Endothelial cell (in vitro differentiated cells): ENCODE measurements at regions not wholly inside any gene's neighbourhood (a gene's known extent, or its start where the extent isn't known, plus 50 kb on each side); places are given as distances from the start of the nearest gene placed in this dataset.

Experiments used
- DNase-seq: peaks from one replicate; pipeline ENCODE4 v3.0.0; 2021; ENCODE audit warnings: low spot score
- H3K27ac Mint-ChIP-seq: one replicate; pipeline ENCODE4 v1.8.0; 2021; ENCODE audit warnings: mixed read lengths, inconsistent platforms; ENCODE audit not compliant: unreplicated experiment
- H3K27me3 Mint-ChIP-seq: one replicate; pipeline ENCODE4 v1.8.0; 2021; ENCODE audit warnings: mild to moderate bottlenecking, moderate library complexity, mixed read lengths, inconsistent platforms; ENCODE audit not compliant: unreplicated experiment
- H3K36me3 Mint-ChIP-seq: one replicate; pipeline ENCODE4 v1.8.0; 2021; ENCODE audit warnings: mild to moderate bottlenecking, low read depth, mixed read lengths, inconsistent platforms; ENCODE audit not compliant: unreplicated experiment
- H3K4me1 Mint-ChIP-seq: one replicate; pipeline ENCODE4 v1.8.0; 2021; ENCODE audit warnings: mild to moderate bottlenecking, mixed read lengths, inconsistent platforms; ENCODE audit not compliant: unreplicated experiment
- H3K4me3 Mint-ChIP-seq: one replicate; pipeline ENCODE4 v1.8.0; 2021; ENCODE audit warnings: mild to moderate bottlenecking, mixed read lengths, inconsistent platforms; ENCODE audit not compliant: unreplicated experiment
- H3K9me3 Mint-ChIP-seq: one replicate; pipeline ENCODE4 v1.8.0; 2021; ENCODE audit warnings: mixed read lengths, inconsistent platforms; ENCODE audit not compliant: unreplicated experiment
- CTCF ChIP-seq: fragments of 200-600 bp; sonication (generic); IDR thresholded peaks from one replicate; pipeline ENCODE4 v1.5.0; 2021; ENCODE audit warnings: antibody characterized with exemption; ENCODE audit not compliant: unreplicated experiment

- Mint-ChIP-seq H3K36me3 (no peaks in the 10 kb centered on the region), H3K4me3 (no peak overlapping the region), H3K27me3 (peaks cover 9% of the 10 kb centered on the region), H3K4me1 (peaks cover 10% of the 10 kb centered on the region), H3K9me3 (no peaks in the 10 kb centered on the region), H3K27ac (no peak overlapping the region)
- no peak for DNase-seq
- TF ChIP-seq CTCF: no peak
Measured at GRCh38 chr5:141780240-141780951, 97.8 kb downstream of the PCDH1 start.

DNA sequence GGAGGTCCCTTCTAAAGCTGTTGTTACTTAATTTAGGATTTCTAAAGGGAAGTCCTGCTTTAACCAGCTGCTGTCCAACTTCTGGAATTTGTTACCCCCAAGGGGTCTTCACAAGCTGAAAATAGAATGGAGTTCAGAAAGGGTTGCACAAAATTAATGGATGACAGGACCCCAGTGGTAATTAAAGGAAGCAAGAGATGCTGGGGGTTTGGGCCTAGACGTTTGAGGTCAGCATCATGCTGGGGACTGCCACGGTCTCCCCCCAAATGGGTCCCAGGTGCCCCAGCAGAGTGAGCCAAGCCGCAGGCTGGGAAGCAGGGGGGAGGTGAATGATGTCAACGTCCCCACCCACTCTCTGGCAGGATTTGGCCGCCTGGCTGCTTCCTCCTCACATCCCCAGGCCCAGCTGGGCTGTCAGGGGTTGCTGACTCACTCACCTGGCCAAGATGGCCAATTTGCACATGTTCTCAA is 97.5 kb upstream of the ARAP3 start:
- DNase-seq: no peak
- peaks cover 10% of the 10 kb centered on the region for H3K4me1 Mint-ChIP-seq

DNA sequence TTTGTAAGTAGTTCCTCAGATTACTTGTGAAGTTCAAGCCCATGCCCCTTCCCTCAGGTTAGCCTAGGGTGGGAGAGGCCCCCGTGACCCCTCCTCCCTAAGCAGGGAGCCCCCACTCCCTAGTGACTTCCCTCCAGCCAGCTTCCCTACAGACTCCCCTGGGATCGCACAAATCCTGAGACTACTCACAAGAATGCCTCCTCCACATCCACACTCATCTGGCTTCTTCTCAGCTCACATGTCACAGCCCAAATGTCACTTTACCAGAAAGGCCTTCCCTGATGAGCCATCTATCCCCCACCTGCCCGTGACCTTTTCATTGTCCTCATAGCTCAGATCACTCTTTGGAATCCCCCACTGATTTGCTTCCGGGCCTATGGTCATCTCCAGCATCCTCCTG is 96.7 kb upstream of the ARAP3 start:
- Mint-ChIP-seq H3K4me1 (peaks cover 6% of the 10 kb centered on the region), H3K4me3 (no peak overlapping the region), H3K9me3 (no peaks in the 10 kb centered on the region), H3K36me3 (no peaks in the 10 kb centered on the region), H3K27me3 (peaks cover 9% of the 10 kb centered on the region), H3K27ac (no peak overlapping the region)
- DNase-seq: no peak
- TF ChIP-seq CTCF: no peak

More for the DNA sequence above, 97.5 kb upstream of the ARAP3 start:
- Mint-ChIP-seq H3K36me3 (no peaks in the 10 kb centered on the region), H3K4me3 (no peak overlapping the region), H3K27ac (no peak overlapping the region), H3K9me3 (no peaks in the 10 kb centered on the region), H3K27me3 (peaks cover 11% of the 10 kb centered on the region)
- no peak for TF ChIP-seq CTCF

DNA sequence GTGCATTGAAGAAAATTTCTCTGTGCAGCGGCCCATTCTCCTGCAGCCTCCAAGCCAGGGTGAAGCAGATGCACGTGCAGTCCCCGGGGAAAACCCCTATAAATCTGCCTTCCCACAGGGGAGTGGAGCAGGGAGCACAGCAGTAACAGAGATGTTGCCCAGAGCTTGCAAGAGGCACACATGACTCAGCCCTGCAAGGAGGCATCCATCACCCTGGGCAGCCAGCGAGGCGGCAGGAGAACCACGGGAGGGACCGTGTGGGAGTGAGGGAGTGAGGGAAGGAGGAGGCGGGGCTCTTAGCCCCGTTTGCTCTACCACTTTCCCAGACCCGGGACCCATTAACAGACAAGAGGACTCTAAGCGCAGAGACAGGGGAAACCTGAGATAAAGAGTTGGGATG is 96.2 kb upstream of the ARAP3 start:
- Mint-ChIP-seq H3K27ac (no peak overlapping the region), H3K9me3 (no peaks in the 10 kb centered on the region), H3K4me1 (peaks cover 6% of the 10 kb centered on the region), H3K4me3 (no peak overlapping the region), H3K36me3 (no peaks in the 10 kb centered on the region), H3K27me3 (peaks cover 9% of the 10 kb centered on the region)
- DNase-seq: no peak
- no peak for TF ChIP-seq CTCF

DNA sequence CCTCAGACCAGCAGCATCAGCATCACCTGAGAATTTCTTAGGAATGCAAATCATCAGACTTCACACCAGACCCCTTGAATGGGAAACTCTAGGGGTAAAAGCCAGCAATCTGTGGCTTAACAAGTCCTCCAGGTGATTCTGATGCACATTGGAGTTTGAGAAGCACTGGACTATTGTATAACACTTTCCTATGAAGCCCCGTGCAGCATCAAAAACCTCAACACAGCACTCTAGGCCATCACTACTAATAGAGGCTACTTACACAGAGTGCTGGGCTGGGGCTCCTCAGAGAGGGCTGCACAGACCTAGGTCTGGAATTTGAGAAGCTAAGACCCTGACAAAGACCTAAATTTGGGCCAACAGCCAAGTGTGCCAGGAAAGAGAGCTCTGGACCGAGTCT is 95.7 kb upstream of the ARAP3 start:
- no peak for TF ChIP-seq CTCF
- no peaks in the 10 kb centered on the region for H3K36me3 Mint-ChIP-seq
- DNase-seq: no peak

More for the DNA sequence above, 95.7 kb upstream of the ARAP3 start:
- Mint-ChIP-seq H3K27me3 (peaks cover 9% of the 10 kb centered on the region), H3K4me1 (peaks cover 6% of the 10 kb centered on the region), H3K4me3 (no peak overlapping the region), H3K27ac (no peak overlapping the region), H3K9me3 (no peaks in the 10 kb centered on the region)
